GM19351 (cell line): ENCODE measurements at regions not wholly inside any gene's neighbourhood (a gene's known extent, or its start where the extent isn't known, plus 50 kb on each side); places are given as distances from the start of the nearest gene placed in this dataset.

Experiments used
- ATAC-seq: cut with Tn5 transposase; IDR thresholded peaks from one replicate; pipeline ENCODE4 v1.9.1; 2021; ENCODE audit warnings: mild to moderate bottlenecking, moderate library complexity; ENCODE audit not compliant: unreplicated experiment

DNA sequence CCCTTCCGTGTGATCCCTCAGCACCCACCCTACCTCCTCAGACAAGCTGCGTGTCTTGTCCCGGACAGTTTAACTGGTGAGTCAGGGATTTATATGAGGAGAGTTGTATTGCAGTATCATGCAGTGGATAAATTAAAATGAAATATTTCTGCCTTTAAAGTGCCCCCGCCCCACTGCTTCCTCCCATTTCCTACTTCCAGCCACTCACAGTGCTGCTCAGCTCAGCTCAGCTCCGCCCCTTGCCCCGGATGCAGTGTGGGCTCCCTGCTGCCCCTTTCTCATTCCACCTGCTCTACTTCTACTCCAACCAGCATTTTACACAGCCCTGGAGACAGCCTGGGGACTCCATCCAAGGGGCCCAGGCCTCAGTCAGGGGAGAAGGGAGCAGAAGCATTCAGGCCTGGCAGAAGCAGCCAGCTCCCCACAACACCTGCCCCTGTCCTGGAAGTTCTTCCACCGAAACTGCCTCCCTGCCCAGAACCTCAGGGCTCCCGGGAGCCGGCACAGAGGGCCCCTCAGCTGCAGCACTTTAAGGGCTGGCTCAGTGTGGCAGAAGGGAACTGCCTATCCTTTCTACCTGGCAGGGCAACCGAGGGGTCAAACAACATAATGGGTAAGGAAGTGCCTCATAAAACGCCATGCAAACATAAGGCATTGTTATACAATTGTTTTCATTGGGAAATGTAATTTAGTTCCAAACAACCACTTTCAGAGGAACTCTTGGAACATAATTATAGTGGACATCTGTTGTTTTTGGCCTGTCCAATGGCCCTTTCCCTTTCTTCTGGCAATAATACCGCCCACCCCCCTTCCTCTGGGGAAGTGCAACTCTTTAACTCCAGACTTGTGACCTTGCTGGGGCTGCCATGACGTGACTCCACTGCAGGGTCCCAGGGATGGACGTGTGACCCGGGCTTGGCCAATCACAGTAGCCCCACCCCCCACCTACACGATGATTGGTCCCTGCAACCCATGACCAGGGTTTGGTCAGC, 102.3 kb downstream of the LIPG start:
- ATAC-seq: no peak

DNA sequence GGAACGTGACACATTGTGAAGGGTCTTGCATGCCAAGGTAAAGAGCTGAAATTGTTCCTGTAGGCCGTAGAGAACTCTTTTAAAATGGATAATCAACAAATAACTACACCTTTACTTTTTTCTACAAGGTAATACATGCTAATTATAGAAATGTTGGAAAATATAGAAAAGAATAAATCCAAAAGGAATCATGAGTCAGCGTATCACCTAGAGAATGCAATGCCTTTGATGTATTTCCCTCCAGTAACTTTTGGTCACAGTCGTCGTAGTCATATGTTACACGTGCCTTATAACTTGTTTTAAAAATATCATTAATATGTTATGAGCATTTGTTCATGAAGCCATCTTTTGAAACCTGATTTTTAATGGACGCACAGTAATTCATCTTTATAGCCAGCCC, 100.6 kb downstream of the LIPG start:
- ATAC-seq: no peak

DNA sequence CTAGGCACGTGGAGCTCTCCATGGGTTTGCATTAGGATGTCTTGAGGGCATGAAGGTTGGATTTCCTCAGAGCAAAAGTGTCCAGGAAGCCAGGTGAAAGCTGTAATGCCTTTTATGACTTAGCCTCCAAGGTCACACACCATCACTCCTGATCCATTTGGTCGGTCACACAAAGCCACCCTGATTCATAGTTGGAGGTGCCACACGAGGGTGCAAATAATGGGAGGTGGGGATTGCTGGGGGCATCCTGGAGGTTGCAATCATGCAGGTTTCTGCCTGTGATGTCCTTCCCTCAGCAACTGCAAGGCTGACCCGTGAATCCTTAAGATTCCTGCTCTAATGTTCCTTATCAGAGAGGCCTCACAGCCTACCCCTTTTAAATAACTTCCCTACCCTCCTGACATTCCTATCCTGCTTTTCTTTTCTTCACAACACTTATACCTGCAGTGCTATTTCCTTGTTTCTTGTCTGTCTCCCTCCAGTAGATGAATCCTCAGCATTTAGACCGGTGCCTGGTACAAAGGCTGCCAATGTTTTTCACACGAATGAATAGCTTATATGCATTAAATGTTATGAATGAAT, 97.1 kb downstream of the LIPG start:
- no peak for ATAC-seq

DNA sequence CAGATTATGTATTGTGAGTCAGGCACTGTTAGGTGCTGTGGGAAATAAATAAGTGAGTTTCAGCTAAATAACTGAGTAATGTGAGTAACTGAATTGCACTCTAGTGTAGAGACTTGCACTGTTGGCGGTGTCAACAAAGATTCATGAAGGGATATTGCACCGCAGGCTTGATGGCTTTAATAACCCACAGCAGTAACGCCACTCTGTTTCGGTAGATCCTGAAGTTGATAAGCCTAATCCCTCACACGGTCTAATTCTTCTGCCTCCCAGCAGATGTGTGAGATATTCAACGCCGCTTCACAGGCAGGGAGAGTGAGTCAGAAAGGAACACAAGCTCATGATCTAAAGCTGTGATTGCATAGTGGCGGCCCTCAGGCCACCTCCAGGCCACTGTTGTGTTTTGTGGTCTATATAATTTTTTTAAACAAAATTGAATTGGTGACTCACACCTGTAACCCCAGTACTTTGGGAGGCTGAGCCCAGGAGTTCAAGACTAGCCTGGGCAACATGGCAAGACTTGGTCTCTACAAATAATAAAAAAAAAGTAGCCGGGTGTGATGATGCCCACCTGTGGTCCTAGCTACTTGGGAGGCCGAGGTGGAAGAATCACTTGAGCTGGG, 94.3 kb downstream of the LIPG start:
- no peak for ATAC-seq

DNA sequence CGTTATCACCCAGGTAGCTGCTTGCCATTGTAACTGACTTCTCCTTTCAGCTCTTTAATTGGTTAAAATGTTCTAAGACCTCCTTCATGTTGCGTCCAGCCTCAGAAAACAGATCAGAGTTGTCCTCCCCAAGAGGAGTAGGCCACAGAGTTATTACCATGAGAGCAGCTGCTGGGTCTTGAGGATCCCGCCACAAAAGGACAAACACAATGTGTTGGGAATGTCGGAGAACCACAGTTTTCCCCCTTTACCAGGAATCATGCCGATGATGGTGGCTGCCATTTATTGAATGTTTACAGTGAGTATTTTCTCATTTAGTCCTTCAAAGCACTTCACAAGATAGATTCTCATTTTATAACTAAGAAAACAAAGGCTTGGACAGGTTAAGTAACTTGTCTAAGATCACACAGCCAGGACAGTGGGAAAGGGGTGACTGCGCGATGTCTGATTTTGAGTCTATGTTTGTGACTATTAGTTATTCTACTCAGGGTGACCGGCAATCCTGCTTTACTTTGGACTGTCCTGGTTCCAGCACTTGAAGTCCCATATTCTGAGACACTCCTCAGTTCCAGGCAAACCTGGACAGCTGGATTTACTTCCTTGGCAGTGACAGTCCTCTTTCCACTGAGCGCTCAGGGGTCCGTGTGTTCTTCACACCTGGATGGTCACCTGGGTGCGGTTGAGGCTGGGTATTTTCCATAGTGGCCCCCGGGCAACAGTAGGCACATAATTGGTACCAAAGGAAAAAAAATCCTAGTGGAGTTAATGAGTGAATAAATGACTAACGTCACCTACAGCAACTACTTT, 93.6 kb downstream of the LIPG start:
- ATAC-seq: no peak

DNA sequence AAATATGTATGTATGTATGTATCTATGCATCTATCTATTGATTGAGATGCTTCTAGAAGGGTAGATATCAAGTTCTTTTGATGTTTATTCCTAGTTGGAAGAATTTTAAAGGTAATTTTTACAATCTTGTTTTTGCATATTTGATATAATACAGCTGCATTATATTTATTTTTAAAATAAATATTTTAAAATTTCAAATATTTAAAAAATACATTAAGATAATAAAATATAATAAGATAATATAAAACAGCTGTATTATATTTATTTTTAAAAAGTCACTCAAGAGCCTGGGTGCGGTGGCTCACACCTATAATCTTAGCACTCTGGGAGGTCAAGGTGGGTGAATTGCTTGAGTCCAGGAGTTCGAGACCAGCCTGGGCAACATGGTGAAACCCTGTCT, 92.5 kb downstream of the LIPG start:
- ATAC-seq: no peak

DNA sequence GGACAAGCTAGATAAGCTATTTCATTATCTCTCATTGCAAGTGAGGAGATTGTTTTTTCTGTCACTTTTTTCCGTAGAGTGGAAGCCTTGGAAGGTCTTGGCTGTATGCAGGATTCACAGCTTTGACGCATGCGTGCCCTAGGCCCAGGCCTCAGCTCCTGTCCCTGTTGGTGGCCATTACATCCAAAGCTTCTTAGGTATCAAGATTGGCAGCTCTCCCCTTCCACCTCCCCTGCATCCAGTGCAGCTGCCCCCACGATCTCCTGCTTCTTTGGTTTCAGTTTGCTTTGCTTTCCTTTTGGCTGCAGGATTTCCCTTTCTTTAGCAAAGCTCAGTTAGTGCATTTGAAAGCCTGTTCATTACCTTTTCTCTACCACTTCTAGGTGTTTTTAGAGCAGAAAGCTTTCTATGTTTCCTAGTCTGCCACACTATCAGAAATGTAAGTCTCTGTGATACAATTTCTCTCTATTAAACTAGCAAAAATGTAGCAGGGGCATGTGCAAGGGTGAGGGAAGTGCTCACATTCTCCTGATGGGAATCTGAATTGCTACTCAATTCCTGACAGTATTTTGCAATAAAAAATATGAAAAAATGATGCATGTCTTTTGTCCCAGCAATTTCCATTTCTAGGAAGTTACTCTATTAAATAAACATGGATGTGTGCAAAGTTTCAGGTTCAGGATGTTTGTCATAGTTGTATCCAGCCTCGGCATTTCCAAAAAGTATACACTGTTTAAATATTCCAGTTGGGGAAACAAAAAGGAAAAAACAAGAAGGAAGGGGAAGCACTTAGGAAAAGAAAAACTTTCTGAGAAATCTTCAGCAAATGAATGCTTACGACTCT, 91.2 kb downstream of the LIPG start:
- no peak for ATAC-seq

DNA sequence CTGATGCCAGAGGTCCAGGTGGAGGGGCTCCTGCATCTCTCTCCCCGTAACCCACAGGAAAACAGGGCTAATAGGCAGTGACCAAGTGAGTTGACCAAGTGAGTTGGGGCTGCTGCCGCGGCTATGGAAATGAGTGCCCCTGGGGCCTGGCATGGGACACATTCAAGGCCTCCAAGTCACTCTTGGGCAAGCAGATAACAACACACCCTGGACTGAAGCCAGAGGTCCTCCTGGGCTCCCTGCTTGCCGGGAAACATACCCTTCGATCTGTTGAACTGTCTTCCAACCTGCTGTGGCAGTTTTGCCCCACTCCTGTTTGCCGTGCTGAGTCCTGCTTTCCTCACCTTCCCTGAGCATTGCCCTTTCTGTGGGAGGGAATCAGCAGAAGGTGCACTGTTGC, 89.2 kb downstream of the LIPG start:
- ATAC-seq: no peak

DNA sequence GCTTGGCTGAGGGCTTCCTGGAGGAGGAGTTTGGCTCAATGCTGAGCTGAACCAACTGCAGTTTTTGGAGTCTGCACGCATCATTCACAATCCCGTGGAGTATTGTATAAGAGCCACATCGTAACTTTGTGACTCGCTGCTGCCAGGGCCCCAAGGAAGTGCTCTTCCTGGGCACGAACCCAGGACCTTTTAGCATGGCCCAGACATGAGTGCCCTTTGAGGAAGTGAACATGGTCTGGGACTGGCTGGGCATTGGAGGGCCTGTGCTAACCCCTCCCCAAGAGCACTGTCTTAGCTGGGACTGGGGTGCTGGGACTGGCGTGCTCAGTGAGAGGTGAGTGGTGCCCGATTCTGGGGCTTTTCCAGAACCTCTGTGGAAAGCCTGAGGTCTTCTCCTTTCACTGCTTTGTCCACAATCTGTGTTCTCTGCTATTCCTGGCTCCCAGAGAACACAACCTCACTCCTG, 88.6 kb downstream of the LIPG start:
- ATAC-seq: no peak

DNA sequence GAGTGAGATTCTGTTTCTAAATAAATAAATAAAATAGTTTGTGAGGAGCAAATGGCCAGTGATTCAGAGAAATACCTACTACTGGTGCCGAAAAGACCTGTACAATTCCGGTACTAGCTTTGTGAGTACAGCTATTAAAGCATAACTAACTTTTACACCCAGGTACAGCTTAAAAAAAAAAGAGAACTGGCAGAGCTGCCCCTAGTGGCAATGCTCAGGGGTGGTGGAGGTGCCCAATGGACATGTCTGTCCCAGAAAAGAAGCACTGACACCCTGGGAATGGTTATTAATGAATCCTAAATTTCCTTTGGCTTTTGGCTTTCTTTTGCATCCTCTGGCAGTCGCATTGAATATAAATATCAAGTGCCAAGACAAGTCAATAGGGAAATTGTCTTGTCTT, 87.0 kb downstream of the LIPG start:
- no peak for ATAC-seq
